HepG2 (cell line): ENCODE measurements at regions not wholly inside any gene's neighbourhood (a gene's known extent, or its start where the extent isn't known, plus 50 kb on each side); places are given as distances from the start of the nearest gene placed in this dataset.

Source experiments
- ATF7 ChIP-seq, 2 experiments: fragments of 450-650 bp in 1 of 2; sonication (generic) in 1 of 2; formaldehyde crosslinking in 1 of 2; IDR thresholded peaks; 2 replicates each; pipeline versions ENCODE4 v1.4.0 to v1.6.1; 2016 to 2020; ENCODE audit warnings: antibody characterized with exemption in 1 of 2, mild to moderate bottlenecking in 1 of 2, missing genetic modification reagents in 1 of 2
- FOXK1 ChIP-seq: sonication (generic); formaldehyde crosslinking; IDR thresholded peaks from 2 replicates; pipeline ENCODE4 v1.4.0; 2020; ENCODE audit warnings: low read depth, missing genetic modification reagents, borderline replicate concordance
- HDAC2 ChIP-seq: sonication (generic); formaldehyde crosslinking; IDR thresholded peaks from 2 replicates; pipeline ENCODE4 v1.4.0; 2020; ENCODE audit warnings: missing genetic modification reagents
- JUNB ChIP-seq: sonication (generic); formaldehyde crosslinking; IDR thresholded peaks from 2 replicates; pipeline ENCODE4 v1.8.0; 2022; ENCODE audit warnings: missing genetic modification reagents, mild to moderate bottlenecking, borderline replicate concordance
- MAX ChIP-seq: IDR thresholded peaks from 2 replicates; pipeline ENCODE4 v1.6.1; 2012; ENCODE audit warnings: inconsistent platforms
- MIXL1 ChIP-seq: IDR thresholded peaks from 2 replicates; pipeline ENCODE4 v1.6.1; 2016
- POLR2AphosphoS5 ChIP-seq: IDR thresholded peaks from 2 replicates; pipeline ENCODE4 v1.6.1; 2012; ENCODE audit warnings: low read depth, low read length
- RFX5 ChIP-seq: IDR thresholded peaks from 2 replicates; pipeline ENCODE4 v1.6.1; 2011; ENCODE audit warnings: low read depth, low read length, improper control_type of control experiment
- SRSF9 ChIP-seq: fragments of 200-400 bp; formaldehyde crosslinking; IDR thresholded peaks from 2 replicates; pipeline ENCODE4 v1.6.1; 2018; ENCODE audit warnings: borderline replicate concordance, mild to moderate bottlenecking, low read depth, low read length; ENCODE audit not compliant: insufficient read depth, poor library complexity, severe bottlenecking
- TAF1 ChIP-seq: sonication (generic); formaldehyde crosslinking; IDR thresholded peaks from 2 replicates; pipeline ENCODE4 v1.4.0; 2020; ENCODE audit warnings: missing genetic modification reagents
- YY1 ChIP-seq: IDR thresholded peaks from 2 replicates; pipeline ENCODE4 v1.6.1; 2011; ENCODE audit warnings: low read length, low read depth, moderate library complexity, mild to moderate bottlenecking; ENCODE audit not compliant: insufficient read depth, insufficient replicate concordance
- ZFP82 ChIP-seq: sonication (generic); formaldehyde crosslinking; IDR thresholded peaks from 2 replicates; pipeline ENCODE4 v1.5.1; 2020; ENCODE audit warnings: mild to moderate bottlenecking, missing genetic modification reagents, borderline replicate concordance
- ZNF3 ChIP-seq: IDR thresholded peaks from 2 replicates; pipeline ENCODE4 v1.7.0; 2017; ENCODE audit warnings: inconsistent platforms
- ZNF619 ChIP-seq: sonication (generic); formaldehyde crosslinking; IDR thresholded peaks from 2 replicates; pipeline ENCODE4 v1.4.0; 2020; ENCODE audit warnings: mild to moderate bottlenecking, missing genetic modification reagents

GRCh38 chr10:53107711-53108110 lies 335.1 kb upstream of the MBL2 start:
- TF ChIP-seq ZFP82 (CRISPR knock-in tag) (no peak), MIXL1 (CRISPR knock-in tag) (no peak), ATF7 (IDR thresholded peaks at IDR 0.05) (no peak), ATF7 (CRISPR knock-in tag; IDR thresholded peaks at IDR 0.05) (no peak), MAX (no peak), ZNF3 (no peak), HDAC2 (CRISPR knock-in tag) (no peak), POLR2AphosphoS5 (no peak), YY1 (no peak), JUNB (no peak), SRSF9 (no peak), TAF1 (CRISPR knock-in tag) (no peak), ZNF619 (CRISPR knock-in tag) (no peak), FOXK1 (CRISPR knock-in tag) (no peak), RFX5 (no peak)
